GM23248 (cell line): ENCODE measurements at regions not wholly inside any gene's neighbourhood (a gene's known extent, or its start where the extent isn't known, plus 50 kb on each side); places are given as distances from the start of the nearest gene placed in this dataset.

ENCODE experiments used
- DNase-seq: peaks from one replicate; pipeline ENCODE4 v3.0.0-alpha.2; 2015
- H2AFZ ChIP-seq: fragments of 200-600 bp; sonication (generic); 2 replicates; pipeline ENCODE4 v1.6.1; 2016; ENCODE audit warnings: antibody characterized with exemption
- H3F3A ChIP-seq: fragments of 200-600 bp; sonication (generic); 2 replicates; pipeline ENCODE4 v1.6.1; 2016; ENCODE audit warnings: mild to moderate bottlenecking, antibody characterized with exemption, mixed run types; ENCODE audit not compliant: insufficient read depth
- H3K27ac ChIP-seq: fragments of 200-600 bp; sonication (generic); 2 replicates; pipeline ENCODE4 v1.5.1; 2016; ENCODE audit warnings: mild to moderate bottlenecking
- H3K27me3 ChIP-seq: fragments of 200-600 bp; sonication (generic); replicated peaks from 2 replicates; pipeline ENCODE4 v1.6.1; 2016; ENCODE audit warnings: mild to moderate bottlenecking; ENCODE audit not compliant: insufficient read depth
- H3K36me3 ChIP-seq: fragments of 200-600 bp; sonication (generic); 2 replicates; pipeline ENCODE4 v1.6.1; 2016; ENCODE audit warnings: low read depth, mild to moderate bottlenecking
- H3K4me1 ChIP-seq: fragments of 200-600 bp; sonication (generic); 2 replicates; pipeline ENCODE4 v1.6.1; 2016; ENCODE audit warnings: mild to moderate bottlenecking; ENCODE audit not compliant: insufficient read depth
- H3K4me2 ChIP-seq: fragments of 200-600 bp; sonication (generic); one replicate; pipeline ENCODE4 v1.6.1; 2016; ENCODE audit warnings: mild to moderate bottlenecking; ENCODE audit not compliant: unreplicated experiment
- H3K4me3 ChIP-seq: fragments of 200-600 bp; sonication (generic); 2 replicates; pipeline ENCODE4 v1.5.1; 2016; ENCODE audit warnings: mild to moderate bottlenecking
- H3K79me2 ChIP-seq: fragments of 200-600 bp; sonication (generic); 2 replicates; pipeline ENCODE4 v1.6.1; 2016; ENCODE audit warnings: mild to moderate bottlenecking; ENCODE audit not compliant: insufficient read depth
- H3K9ac ChIP-seq: fragments of 200-600 bp; sonication (generic); 2 replicates; pipeline ENCODE4 v1.6.1; 2016; ENCODE audit warnings: mild to moderate bottlenecking
- H3K9me2 ChIP-seq: fragments of 200-600 bp; sonication (generic); 2 replicates; pipeline ENCODE4 v1.6.1; 2016; ENCODE audit warnings: mixed run types, mild to moderate bottlenecking, moderate library complexity; ENCODE audit not compliant: insufficient read depth
- H3K9me3 ChIP-seq: fragments of 200-600 bp; sonication (generic); one replicate; pipeline ENCODE4 v1.6.1; 2017; ENCODE audit warnings: low read depth
- H4K20me1 ChIP-seq: fragments of 200-600 bp; sonication (generic); 2 replicates; pipeline ENCODE4 v1.6.0; 2016; ENCODE audit not compliant: insufficient read depth
- EZH2 ChIP-seq: fragments of 200-600 bp; sonication (generic); IDR thresholded peaks from 2 replicates; pipeline ENCODE4 v1.6.1; 2018; ENCODE audit warnings: antibody characterized with exemption, mild to moderate bottlenecking; ENCODE audit not compliant: insufficient read depth, poor library complexity, severe bottlenecking
- EZH2phosphoT487 ChIP-seq: fragments of 200-600 bp; sonication (generic); IDR thresholded peaks from 2 replicates; pipeline ENCODE4 v1.6.1; 2018; ENCODE audit warnings: antibody characterized with exemption, moderate library complexity, mild to moderate bottlenecking, low read depth; ENCODE audit not compliant: insufficient read depth
- WGBS, 2 experiments: methylation state at CpG; one replicate each; pipeline ENCODE4 v1.1.6; 2015 to 2017; ENCODE audit warnings: low lambda C conversion rate in 2 of 2, low coverage in 1 of 2; ENCODE audit errors: missing lambda C conversion rate in 2 of 2; 5-methylcytosine and 5-hydroxymethylcytosine counted together
- in situ Hi-C: fragments of 300-500 bp; cut with MboI; formaldehyde crosslinking; loops from 2 replicates; pipeline ENCODE4 v1.15.0; 2020

DNA sequence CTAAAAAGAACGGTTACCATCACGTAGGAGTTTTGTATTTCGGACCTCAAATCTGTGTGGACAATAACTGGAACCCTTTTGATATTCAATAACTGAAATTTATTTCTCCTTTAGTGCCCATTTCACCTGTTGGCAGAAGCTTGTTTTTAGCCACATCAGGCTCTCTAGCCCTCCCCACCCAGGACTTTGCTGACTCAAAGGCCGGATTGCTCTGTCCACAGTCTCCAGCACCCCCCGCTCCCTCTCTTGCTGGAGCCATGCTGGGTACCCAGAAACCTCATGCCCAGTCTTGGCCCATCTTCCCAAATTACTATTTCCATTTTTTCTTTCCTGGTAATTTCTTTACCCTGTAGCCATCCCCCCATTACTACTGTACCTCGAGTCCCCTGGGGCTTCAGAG is 55.8 kb upstream of the DUSP22 start:
- Histone ChIP-seq H2AFZ (peak overlapping the region; percentile 75; the same call in 1 of the 2 replicates), H3K27me3 (peaks cover 4% of the 10 kb centered on the region; the same call in 1 of the 2 replicates), H3K9ac (no peak overlapping the region), H3K36me3 (no peaks in the 10 kb centered on the region), H3F3A (no peaks in the 10 kb centered on the region), H3K27ac (no peak overlapping the region), H3K79me2 (no peaks in the 10 kb centered on the region), H3K4me2 (no peak overlapping the region), H3K9me2 (no peaks in the 10 kb centered on the region), H3K4me3 (no peak overlapping the region), H3K4me1 (no peaks in the 10 kb centered on the region), H4K20me1 (no peaks in the 10 kb centered on the region), H3K9me3 (no peaks in the 10 kb centered on the region)
- in situ Hi-C loops: no loop called here
- WGBS, 2 experiments: 60 to 66% methylated on average over 6 of the region's 6 CpGs
- TF ChIP-seq EZH2phosphoT487: no peak
- TF ChIP-seq EZH2: no peak
- no peak for DNase-seq

- no peak overlapping the region for H3K9ac ChIP-seq
- H3K4me3 ChIP-seq: no peak overlapping the region
- H3K4me2 ChIP-seq: no peak overlapping the region
- no peaks in the 10 kb centered on the region for H3F3A ChIP-seq
- H3K27ac ChIP-seq: no peak overlapping the region
- TF ChIP-seq EZH2phosphoT487 (no peak), EZH2 (no peak)
- in situ Hi-C loops: no loop called here
- no peak overlapping the region for H2AFZ ChIP-seq
- DNase-seq: no peak
- peaks cover 4% of the 10 kb centered on the region; the same call in 1 of the 2 replicates for H3K27me3 ChIP-seq
- no peaks in the 10 kb centered on the region for H3K9me2 ChIP-seq
- H3K4me1 ChIP-seq: no peaks in the 10 kb centered on the region
- H3K79me2 ChIP-seq: no peaks in the 10 kb centered on the region
- no peaks in the 10 kb centered on the region for H4K20me1 ChIP-seq
- no peaks in the 10 kb centered on the region for H3K9me3 ChIP-seq
- H3K36me3 ChIP-seq: no peaks in the 10 kb centered on the region
- WGBS, 2 experiments: 13 to 23% methylated on average over 3 of the region's 3 CpGs
These were observed 52.1 kb upstream of the DUSP22 start for GRCh38 chr6:240151-240550.

DNA sequence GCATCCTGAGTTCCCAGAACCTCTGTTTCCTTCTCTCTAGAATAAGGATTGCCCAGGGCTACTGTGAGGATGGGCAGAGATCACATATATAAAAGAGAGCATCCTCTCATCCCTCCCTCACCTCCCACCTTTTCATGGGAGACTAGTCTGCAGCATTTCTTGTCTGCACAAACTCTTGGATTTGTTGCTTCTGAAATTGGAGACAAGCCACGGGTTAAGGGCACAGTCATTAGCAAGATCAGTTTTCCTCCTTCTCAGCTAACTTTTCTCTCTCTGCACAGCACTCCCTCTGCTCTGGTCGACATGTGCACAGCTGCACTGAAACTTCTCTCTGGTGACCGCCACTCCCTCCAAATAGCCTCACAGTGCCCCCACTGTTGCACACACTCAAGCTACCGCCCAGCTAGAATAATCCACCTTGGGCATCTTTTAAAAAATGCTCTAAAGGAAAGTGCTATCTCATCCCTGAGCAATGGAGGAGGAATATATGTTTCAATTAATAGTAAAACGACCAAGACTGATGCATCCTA is 50.9 kb upstream of the DUSP22 start:
- Histone ChIP-seq H4K20me1 (no peaks in the 10 kb centered on the region), H3K9me3 (no peaks in the 10 kb centered on the region), H3K27ac (no peak overlapping the region), H3K27me3 (peaks cover 4% of the 10 kb centered on the region; the same call in 1 of the 2 replicates), H2AFZ (no peak overlapping the region), H3K79me2 (no peaks in the 10 kb centered on the region), H3K9me2 (no peaks in the 10 kb centered on the region), H3K4me2 (no peak overlapping the region), H3F3A (no peaks in the 10 kb centered on the region), H3K4me3 (no peak overlapping the region), H3K36me3 (no peaks in the 10 kb centered on the region), H3K4me1 (no peaks in the 10 kb centered on the region), H3K9ac (no peak overlapping the region)
- no peak for DNase-seq
- in situ Hi-C loops: no loop called here
- no peak for TF ChIP-seq EZH2phosphoT487
- TF ChIP-seq EZH2: no peak
- 13 to 18% methylated on average over 5 of the region's 5 CpGs for WGBS, 2 experiments
